ENCODE measurements at regions not wholly inside any gene's neighbourhood (a gene's known extent, or its start where the extent isn't known, plus 50 kb on each side); places are given as distances from the start of the nearest gene placed in this dataset.

- no peak for ATAC-seq
- Mint-ChIP-seq H3K9me3 (no peaks in the 10 kb centered on the region), H3K27ac (no peak overlapping the region), H3K36me3 (no peaks in the 10 kb centered on the region), H3K27me3 (peaks cover 25% of the 10 kb centered on the region), H3K4me1 (no peaks in the 10 kb centered on the region), H3K4me3 (no peak overlapping the region)
Measured at GRCh38 chr3:167909504-167909896, 174.0 kb downstream of the SERPINI1 start.

- Mint-ChIP-seq H3K27me3 (peaks cover 29% of the 10 kb centered on the region), H3K27ac (no peak overlapping the region)
- ATAC-seq: no peak
Measured at GRCh38 chr3:167908746-167909503, 173.4 kb downstream of the SERPINI1 start.

GRCh38 chr3:167908221-167908620 is 172.7 kb downstream of the SERPINI1 start:
- H3K4me3 Mint-ChIP-seq: no peak overlapping the region

More at GRCh38 chr3:167908746-167909503, 173.4 kb downstream of the SERPINI1 start:
- no peaks in the 10 kb centered on the region for H3K36me3 Mint-ChIP-seq
- no peak overlapping the region for H3K4me3 Mint-ChIP-seq
- no peaks in the 10 kb centered on the region for H3K9me3 Mint-ChIP-seq
- no peaks in the 10 kb centered on the region for H3K4me1 Mint-ChIP-seq

GRCh38 chr3:167901138-167901537 is 165.6 kb downstream of the SERPINI1 start:
- Mint-ChIP-seq H3K27ac (no peak overlapping the region), H3K4me1 (no peaks in the 10 kb centered on the region), H3K36me3 (no peaks in the 10 kb centered on the region)

More at GRCh38 chr3:167908221-167908620, 172.7 kb downstream of the SERPINI1 start:
- Mint-ChIP-seq H3K27ac (no peak overlapping the region), H3K36me3 (no peaks in the 10 kb centered on the region), H3K9me3 (no peaks in the 10 kb centered on the region), H3K4me1 (no peaks in the 10 kb centered on the region), H3K27me3 (peaks cover 33% of the 10 kb centered on the region)
- no peak for ATAC-seq

GRCh38 chr3:167899093-167899492 is 163.6 kb downstream of the SERPINI1 start:
- H3K36me3 Mint-ChIP-seq: no peaks in the 10 kb centered on the region
- ATAC-seq: no peak

More at GRCh38 chr3:167901138-167901537, 165.6 kb downstream of the SERPINI1 start:
- H3K4me3 Mint-ChIP-seq: no peak overlapping the region
- H3K27me3 Mint-ChIP-seq: peaks cover 8% of the 10 kb centered on the region
- H3K9me3 Mint-ChIP-seq: no peaks in the 10 kb centered on the region
- ATAC-seq: no peak

GRCh38 chr3:167898091-167898490 is 162.6 kb downstream of the SERPINI1 start:
- H3K9me3 Mint-ChIP-seq: no peaks in the 10 kb centered on the region

More at GRCh38 chr3:167899093-167899492, 163.6 kb downstream of the SERPINI1 start:
- H3K27ac Mint-ChIP-seq: no peak overlapping the region
- H3K9me3 Mint-ChIP-seq: no peaks in the 10 kb centered on the region
- peaks cover 5% of the 10 kb centered on the region for H3K27me3 Mint-ChIP-seq
- H3K4me1 Mint-ChIP-seq: no peaks in the 10 kb centered on the region
- H3K4me3 Mint-ChIP-seq: no peak overlapping the region

GRCh38 chr3:167895684-167896083 is 160.2 kb downstream of the SERPINI1 start:
- Mint-ChIP-seq H3K27ac (no peak overlapping the region), H3K9me3 (no peaks in the 10 kb centered on the region), H3K36me3 (no peaks in the 10 kb centered on the region), H3K4me1 (no peaks in the 10 kb centered on the region), H3K4me3 (no peak overlapping the region), H3K27me3 (no peaks in the 10 kb centered on the region)
- ATAC-seq: no peak

More at GRCh38 chr3:167898091-167898490, 162.6 kb downstream of the SERPINI1 start:
- Mint-ChIP-seq H3K4me3 (no peak overlapping the region), H3K27me3 (no peaks in the 10 kb centered on the region), H3K27ac (no peak overlapping the region), H3K36me3 (no peaks in the 10 kb centered on the region), H3K4me1 (no peaks in the 10 kb centered on the region)
- ATAC-seq: no peak

- no peak for ATAC-seq
- H3K36me3 Mint-ChIP-seq: no peaks in the 10 kb centered on the region
- no peaks in the 10 kb centered on the region for H3K27me3 Mint-ChIP-seq
- no peaks in the 10 kb centered on the region for H3K9me3 Mint-ChIP-seq
- H3K4me1 Mint-ChIP-seq: no peaks in the 10 kb centered on the region
- H3K4me3 Mint-ChIP-seq: no peak overlapping the region
- H3K27ac Mint-ChIP-seq: no peak overlapping the region
Measured at GRCh38 chr3:167895178-167895577, 159.7 kb downstream of the SERPINI1 start.

GRCh38 chr3:167892205-167892604 is 156.7 kb downstream of the SERPINI1 start:
- H3K4me3 Mint-ChIP-seq: no peak overlapping the region
- H3K4me1 Mint-ChIP-seq: no peaks in the 10 kb centered on the region
- no peaks in the 10 kb centered on the region for H3K27me3 Mint-ChIP-seq
- no peak overlapping the region for H3K27ac Mint-ChIP-seq
- ATAC-seq: no peak
- no peaks in the 10 kb centered on the region for H3K36me3 Mint-ChIP-seq
- H3K9me3 Mint-ChIP-seq: no peaks in the 10 kb centered on the region

GRCh38 chr3:167887096-167887495 is 151.6 kb downstream of the SERPINI1 start:
- Mint-ChIP-seq H3K4me3 (no peak overlapping the region), H3K9me3 (no peaks in the 10 kb centered on the region), H3K36me3 (no peaks in the 10 kb centered on the region), H3K4me1 (no peaks in the 10 kb centered on the region), H3K27ac (no peak overlapping the region), H3K27me3 (no peaks in the 10 kb centered on the region)
- ATAC-seq: no peak

- Mint-ChIP-seq H3K27me3 (no peaks in the 10 kb centered on the region), H3K27ac (no peak overlapping the region), H3K4me1 (no peaks in the 10 kb centered on the region), H3K36me3 (no peaks in the 10 kb centered on the region), H3K4me3 (no peak overlapping the region), H3K9me3 (no peaks in the 10 kb centered on the region)
- ATAC-seq: no peak
Measured at GRCh38 chr3:167886690-167887089, 151.2 kb downstream of the SERPINI1 start.

- no peak overlapping the region for H3K27ac Mint-ChIP-seq
- H3K36me3 Mint-ChIP-seq: no peaks in the 10 kb centered on the region
- H3K4me1 Mint-ChIP-seq: no peaks in the 10 kb centered on the region
- H3K4me3 Mint-ChIP-seq: no peak overlapping the region
- no peak for ATAC-seq
- no peaks in the 10 kb centered on the region for H3K9me3 Mint-ChIP-seq
- H3K27me3 Mint-ChIP-seq: no peaks in the 10 kb centered on the region
Measured at GRCh38 chr3:167885277-167885676, 149.8 kb downstream of the SERPINI1 start.

GRCh38 chr3:167884481-167884880 is 149.0 kb downstream of the SERPINI1 start:
- ATAC-seq: no peak
- H3K4me1 Mint-ChIP-seq: no peaks in the 10 kb centered on the region
- no peak overlapping the region for H3K4me3 Mint-ChIP-seq
- no peaks in the 10 kb centered on the region for H3K36me3 Mint-ChIP-seq
- no peaks in the 10 kb centered on the region for H3K9me3 Mint-ChIP-seq
- no peaks in the 10 kb centered on the region for H3K27me3 Mint-ChIP-seq
- no peak overlapping the region for H3K27ac Mint-ChIP-seq

- H3K4me1 Mint-ChIP-seq: no peaks in the 10 kb centered on the region
- no peaks in the 10 kb centered on the region for H3K27me3 Mint-ChIP-seq
- ATAC-seq: no peak
- no peaks in the 10 kb centered on the region for H3K9me3 Mint-ChIP-seq
- no peak overlapping the region for H3K4me3 Mint-ChIP-seq
- no peak overlapping the region for H3K27ac Mint-ChIP-seq
- no peaks in the 10 kb centered on the region for H3K36me3 Mint-ChIP-seq
Measured at GRCh38 chr3:167883452-167883851, 147.9 kb downstream of the SERPINI1 start.

GRCh38 chr3:167882057-167882667 is 146.6 kb downstream of the SERPINI1 start:
- Mint-ChIP-seq H3K4me1 (no peaks in the 10 kb centered on the region), H3K4me3 (no peak overlapping the region), H3K27me3 (no peaks in the 10 kb centered on the region), H3K27ac (no peak overlapping the region), H3K36me3 (no peaks in the 10 kb centered on the region), H3K9me3 (no peaks in the 10 kb centered on the region)
- no peak for ATAC-seq

- Mint-ChIP-seq H3K4me3 (no peak overlapping the region), H3K4me1 (no peaks in the 10 kb centered on the region), H3K36me3 (no peaks in the 10 kb centered on the region), H3K9me3 (no peaks in the 10 kb centered on the region), H3K27me3 (no peaks in the 10 kb centered on the region), H3K27ac (no peak overlapping the region)
- no peak for ATAC-seq
Measured at GRCh38 chr3:167880183-167880582, 144.7 kb downstream of the SERPINI1 start.
